ENCODE measurements at regions not wholly inside any gene's neighbourhood (a gene's known extent, or its start where the extent isn't known, plus 50 kb on each side); places are given as distances from the start of the nearest gene placed in this dataset.

DNA sequence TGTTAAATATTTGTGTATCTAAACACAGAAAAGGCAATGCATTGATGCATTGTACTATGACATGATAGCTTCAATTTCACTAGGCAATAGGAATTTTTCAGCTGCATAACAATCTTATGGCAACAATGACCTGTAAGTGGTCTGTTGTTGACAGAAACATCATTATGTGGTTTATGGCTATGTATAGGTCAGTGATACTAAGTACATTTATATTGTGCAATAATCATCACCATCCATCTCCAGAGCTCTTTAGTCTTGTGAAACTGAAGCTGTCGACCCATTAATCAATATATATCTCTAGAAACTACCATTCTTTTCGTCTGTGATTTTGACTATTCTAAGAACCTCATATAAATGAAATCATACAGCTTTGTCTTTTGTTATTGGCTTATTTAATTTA lies 200.1 kb upstream of the ZNF717 start:
- no peak for DNase-seq (ENCODE audit: low spot score)

DNA sequence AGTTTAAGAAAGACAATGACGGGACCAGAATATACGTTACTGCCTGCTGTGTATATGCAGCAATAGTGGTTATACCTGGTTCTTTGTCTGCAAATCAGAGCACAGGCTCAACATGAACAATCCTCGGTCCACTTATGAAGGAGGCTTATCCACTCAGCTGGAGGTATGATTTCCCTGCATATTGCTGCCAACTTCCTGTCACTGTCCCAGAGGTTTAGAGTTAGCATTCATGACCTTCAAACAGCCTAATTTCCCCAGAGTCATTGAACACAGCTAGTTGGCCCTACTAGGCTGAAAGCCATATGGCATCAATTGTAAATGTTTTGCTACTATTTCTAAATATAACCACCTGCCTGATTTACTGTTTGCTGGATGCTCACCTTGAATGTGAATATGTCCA lies 224.9 kb upstream of the ZNF717 start:
- DNase-seq (ENCODE audit: low spot score) = no peak

GRCh38 chr3:76011121-76011520 lies 225.8 kb upstream of the ZNF717 start:
- no peak for DNase-seq (ENCODE audit: low spot score)

GRCh38 chr3:76015496-76015895 lies 230.1 kb upstream of the ZNF717 start:
- no peak for DNase-seq (ENCODE audit: low spot score)

DNA sequence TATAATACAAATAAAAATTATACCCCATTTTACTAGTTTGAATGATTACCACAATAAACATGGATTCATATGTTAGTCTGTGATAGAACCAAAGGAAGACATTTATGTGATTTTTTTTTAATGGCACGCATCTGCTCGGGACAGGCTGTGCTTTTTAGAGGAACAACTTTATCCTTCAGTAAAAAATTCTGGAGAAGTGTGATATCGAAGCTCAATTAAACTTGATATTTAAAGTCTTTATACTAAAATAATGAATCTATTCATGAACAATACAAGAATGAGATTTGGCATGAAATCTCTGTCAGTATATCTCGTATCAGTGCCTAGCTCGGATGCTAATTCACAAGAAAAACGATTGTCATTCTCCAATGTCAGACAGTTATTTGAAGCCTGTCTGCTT lies 230.8 kb upstream of the ZNF717 start:
- no peak for DNase-seq (ENCODE audit: low spot score)

DNA sequence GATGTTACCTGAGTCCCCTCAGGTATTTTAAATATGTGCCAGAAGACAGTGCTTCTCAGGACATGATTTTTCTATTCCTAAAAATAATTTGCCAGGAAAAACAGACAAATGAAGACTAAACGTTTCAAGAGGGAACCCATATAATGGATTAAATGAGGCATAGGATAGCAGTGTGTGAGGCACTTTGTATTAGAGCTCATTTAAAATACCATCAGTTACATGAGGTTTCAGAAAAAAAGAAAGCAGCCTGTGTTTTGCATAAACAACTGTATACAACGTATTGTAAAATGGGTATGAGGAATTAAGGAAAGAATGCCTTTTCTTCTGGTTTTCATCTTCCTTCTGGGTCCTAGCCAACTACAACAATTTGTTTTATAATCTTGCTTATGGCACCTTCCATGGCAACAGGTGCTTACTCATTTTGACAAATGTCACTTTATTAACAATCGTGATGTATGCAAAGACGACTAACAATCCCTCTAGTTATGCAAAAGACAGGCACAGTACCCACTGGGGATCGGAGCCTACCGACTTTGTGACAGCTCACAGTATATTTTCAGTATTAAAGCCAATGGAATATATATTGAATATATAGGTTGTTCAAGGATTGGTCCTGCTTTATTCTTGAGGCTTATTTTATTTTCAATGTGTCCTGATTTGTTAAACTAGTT lies 231.6 kb upstream of the ZNF717 start:
- no peak for DNase-seq (ENCODE audit: low spot score)

DNA sequence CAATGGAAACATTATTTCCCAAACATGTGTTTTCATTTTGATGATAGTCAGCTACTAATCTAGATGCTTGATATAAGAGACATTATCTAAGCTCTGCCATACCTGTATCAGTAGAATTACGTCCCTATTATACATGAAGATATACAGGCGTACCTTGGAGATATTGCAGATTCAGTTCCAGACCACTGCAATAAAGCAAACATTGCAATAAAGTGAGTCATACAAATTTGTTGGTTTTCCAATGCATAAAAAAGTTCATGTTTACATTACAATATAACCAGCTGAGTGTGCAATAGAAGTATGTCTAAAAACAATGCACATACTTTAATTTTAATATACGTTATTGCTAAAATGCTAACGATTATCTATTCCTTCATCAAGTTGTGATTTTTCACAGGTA lies 236.0 kb upstream of the ZNF717 start:
- DNase-seq (ENCODE audit: low spot score) = no peak

DNA sequence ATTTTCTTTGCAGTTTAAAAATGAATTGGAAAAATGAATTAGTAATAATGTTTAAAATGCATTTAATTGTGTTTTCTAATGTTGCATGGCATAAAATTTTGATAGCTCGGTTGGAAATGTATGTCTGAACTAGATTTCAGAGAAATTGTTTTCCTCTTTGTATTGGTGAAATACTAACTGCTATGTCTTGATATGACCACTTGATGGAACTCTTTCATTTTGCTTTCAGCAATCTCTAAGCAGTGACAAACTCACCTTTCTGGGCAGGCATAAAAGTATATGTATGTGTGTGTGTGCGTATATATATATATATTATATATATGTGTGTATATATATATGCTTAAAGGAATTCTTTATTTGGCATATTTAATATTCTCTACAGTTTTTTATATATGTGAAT lies 239.3 kb upstream of the ZNF717 start:
- peak; percentile 13 for DNase-seq (ENCODE audit: low spot score)

DNA sequence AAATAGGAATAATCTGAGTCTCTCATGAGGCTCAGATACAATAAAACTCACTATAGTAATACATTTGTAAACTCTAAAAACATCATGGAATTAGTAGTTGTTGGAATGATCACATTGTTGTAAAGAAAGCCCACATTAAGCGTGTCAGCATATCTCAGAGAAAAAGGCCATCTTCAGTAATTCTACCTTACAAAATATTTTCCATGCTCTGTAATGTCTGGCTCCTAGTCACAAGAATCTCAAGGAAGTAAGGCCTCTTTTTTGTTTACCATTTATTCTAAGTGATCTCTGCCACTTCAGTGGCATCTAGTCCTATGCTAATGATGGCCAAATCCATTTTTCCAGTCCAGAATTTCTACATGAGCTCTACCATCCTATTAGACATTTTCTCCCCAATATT lies 240.2 kb upstream of the ZNF717 start:
- DNase-seq (ENCODE audit: low spot score) = no peak

DNA sequence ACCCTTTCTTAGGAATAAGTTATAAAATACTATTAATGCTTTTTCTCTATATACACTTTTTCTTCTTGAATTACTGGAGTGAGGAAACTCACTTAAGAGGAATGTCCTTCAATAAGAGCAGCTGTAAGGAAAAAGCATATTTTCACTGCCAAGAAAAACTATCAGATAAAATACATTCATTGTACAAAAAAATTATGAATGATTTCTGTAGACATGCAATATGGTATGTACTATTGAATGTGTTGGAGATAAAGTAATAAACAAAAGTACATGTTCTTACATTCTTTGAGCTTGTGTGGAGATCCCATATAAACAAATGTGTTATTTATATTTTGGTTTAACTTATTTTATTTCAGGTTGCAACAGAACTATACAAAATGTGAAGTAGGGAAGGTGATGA lies 241.0 kb upstream of the ZNF717 start:
- DNase-seq (ENCODE audit: low spot score) = no peak

- DNase-seq (ENCODE audit: low spot score) = no peak
Observed at GRCh38 chr3:76028774-76029173, 243.4 kb upstream of the ZNF717 start.

DNA sequence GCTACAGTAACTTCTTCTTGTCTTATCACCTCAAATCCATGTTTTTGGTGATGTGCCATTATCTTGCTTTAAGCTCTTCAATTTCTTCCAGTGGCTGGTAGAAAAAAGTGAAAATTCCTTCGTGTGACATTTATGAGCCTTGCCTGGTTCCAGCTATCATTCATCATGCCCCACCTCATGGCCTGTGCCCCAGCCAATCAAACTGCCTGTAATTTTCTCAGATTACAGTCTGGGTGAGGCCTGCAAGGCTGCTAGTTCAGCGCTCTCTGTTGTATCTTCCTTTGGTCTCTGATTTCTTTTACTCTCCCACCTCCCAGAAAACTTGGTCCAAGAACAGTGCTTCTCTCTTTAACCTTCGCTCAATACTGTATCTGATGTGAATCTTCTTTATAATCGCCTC lies 249.3 kb upstream of the ZNF717 start:
- DNase-seq (ENCODE audit: low spot score) = peak; percentile 31

GRCh38 chr3:76035117-76035516 lies 249.8 kb upstream of the ZNF717 start:
- DNase-seq (ENCODE audit: low spot score) = no peak

DNA sequence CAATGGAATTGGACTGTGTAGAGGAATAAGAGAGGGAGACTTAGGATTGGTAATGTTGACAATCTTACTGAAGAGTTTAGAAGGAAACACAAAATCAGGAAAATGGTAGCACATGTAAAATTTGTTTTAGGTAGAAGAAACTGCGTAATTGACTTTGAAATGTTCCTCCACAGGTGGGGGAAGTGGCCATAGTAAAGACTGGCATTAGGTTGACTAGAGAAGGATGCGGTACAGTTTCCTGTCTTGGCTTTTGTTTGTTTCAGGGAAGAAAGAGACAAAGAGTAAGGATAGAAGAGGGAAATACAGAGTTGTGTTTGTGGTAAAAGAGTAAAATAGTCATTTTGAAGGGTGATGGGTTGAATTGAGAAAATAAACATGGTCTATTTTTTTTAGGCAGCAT lies 253.6 kb upstream of the ZNF717 start:
- no peak for DNase-seq (ENCODE audit: low spot score)

GRCh38 chr3:76039431-76039830 lies 254.1 kb upstream of the ZNF717 start:
- DNase-seq (ENCODE audit: low spot score) = no peak

- peak; percentile 51 for DNase-seq (ENCODE audit: low spot score)
Observed at GRCh38 chr3:76040946-76041345, 255.6 kb upstream of the ZNF717 start.

DNA sequence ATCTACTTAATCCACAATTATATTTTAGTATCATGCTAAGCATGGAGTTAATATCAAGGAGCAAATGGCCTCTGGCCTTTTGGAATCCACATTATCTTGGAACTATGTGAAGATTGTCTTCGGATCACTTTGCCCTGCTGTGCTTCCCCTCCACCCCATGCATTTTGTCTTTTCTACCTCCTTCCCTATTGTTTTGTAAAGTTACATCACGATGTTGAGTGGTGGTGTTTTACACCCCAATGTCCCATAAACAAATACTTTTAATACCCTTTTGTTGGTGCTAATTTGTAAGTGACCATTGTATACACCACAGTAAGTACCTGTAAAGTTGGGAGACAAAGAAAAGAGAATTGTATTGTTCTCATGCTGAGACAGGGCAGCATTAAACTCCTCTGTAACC lies 258.4 kb upstream of the ZNF717 start:
- DNase-seq (ENCODE audit: low spot score) = no peak

- DNase-seq (ENCODE audit: low spot score) = peak; percentile 44
Observed at GRCh38 chr3:76044601-76045600, 259.6 kb upstream of the ZNF717 start.

DNA sequence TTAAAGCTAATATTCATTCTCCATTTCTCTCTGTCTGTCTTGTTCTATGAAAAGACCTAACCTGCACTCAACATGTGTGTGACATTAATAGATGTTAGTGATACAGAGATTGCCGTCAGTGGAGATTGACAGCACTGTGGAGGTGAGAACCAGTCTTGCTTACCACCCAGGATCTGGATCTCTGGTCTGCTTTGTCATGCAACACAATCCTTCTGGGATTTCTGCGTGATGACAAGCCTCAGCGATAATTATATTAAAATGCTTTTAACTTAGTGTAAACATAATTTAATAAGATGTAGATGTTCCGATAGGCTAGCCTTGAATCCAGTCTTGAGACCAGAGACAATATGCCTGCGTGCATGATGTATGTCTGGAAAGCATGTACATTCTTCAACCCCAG lies 262.0 kb upstream of the ZNF717 start:
- no peak for DNase-seq (ENCODE audit: low spot score)

DNA sequence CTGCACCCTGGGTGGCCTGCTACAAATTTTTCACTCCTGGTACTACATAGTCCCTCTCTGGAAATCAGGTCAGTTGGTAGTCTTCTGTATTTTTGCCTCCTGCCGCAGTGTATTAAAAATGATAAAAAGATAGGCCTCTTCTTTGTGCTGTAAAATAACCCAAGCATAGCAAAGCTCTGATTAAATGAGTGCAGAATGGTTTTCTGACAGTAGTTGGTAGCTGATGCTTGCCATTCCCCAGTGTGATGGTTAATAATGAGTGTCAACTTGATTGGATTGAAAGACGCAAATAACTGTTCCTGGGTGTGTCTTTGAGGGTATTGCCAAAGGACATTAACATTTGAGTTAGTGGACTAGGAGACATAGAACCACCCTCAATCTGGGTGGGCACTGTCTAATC lies 264.4 kb upstream of the ZNF717 start:
- no peak for DNase-seq (ENCODE audit: low spot score)

- DNase-seq (ENCODE audit: low spot score) = no peak
Observed at GRCh38 chr3:76051145-76051544, 265.8 kb upstream of the ZNF717 start.

DNA sequence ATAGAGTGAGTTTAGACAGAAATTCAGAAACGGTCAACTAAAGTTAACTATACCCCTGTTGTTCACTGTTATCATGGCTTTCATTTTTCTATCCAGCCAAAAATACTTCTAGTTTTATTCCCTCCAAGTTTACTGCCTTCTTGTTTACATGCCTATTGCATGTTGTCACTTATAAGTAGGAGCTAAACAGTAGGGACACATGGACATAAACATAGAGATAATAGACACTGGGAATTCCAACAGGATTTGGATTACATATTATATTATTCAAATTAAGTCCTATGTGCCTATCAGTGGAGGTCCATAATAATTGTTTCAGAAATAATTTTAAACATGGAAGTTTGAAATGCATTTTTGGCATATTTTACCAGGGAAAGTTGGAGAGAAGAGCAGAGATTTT lies 269.1 kb upstream of the ZNF717 start:
- DNase-seq (ENCODE audit: low spot score) = no peak

GRCh38 chr3:76061654-76062053 lies 276.3 kb upstream of the ZNF717 start:
- no peak for DNase-seq (ENCODE audit: low spot score)

All from umbilical cord (tissue), 1 donor.